ENCODE measurements at regions not wholly inside any gene's neighbourhood (a gene's known extent, or its start where the extent isn't known, plus 50 kb on each side); places are given as distances from the start of the nearest gene placed in this dataset.

DNA sequence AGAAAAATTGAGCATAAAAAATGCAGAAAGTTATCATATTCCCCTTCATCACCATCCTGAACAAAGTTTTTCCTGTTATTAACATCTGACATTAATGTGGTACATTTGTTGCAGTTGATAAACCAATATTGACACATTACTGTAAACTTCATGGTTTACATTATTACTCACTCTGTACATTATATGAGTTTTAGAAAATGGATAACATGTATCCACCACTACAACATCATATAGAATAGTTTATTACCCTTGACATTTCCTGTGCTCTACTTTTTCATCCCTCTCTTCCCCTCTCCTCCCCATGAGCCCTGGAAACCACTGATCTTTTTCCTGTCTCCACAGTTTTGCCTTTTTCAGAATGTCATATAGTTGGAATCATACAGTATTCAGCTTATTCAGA is 618.6 kb upstream of the TMEFF2 start:
- DNase-seq (ENCODE audit: low read depth, low spot score) (no peak), ATAC-seq (no peak), FAIRE-seq (no peak)
- Histone ChIP-seq H3K27me3 (replicated peaks in 1 of 2; ENCODE audit: control insufficient read depth in 2 of 2, insufficient read depth in 2 of 2, low read length in 1 of 2) (no peaks in the 10 kb centered on the region), H3K36me3 (ENCODE audit: control insufficient read depth in 2 of 2, insufficient read depth in 2 of 2, low read length in 1 of 2) (no peaks in the 10 kb centered on the region), H3K9me3 (replicated peaks; ENCODE audit: control insufficient read depth, insufficient read depth, low read length) (no peaks in the 10 kb centered on the region), H3K79me2 (ENCODE audit: control insufficient read depth, insufficient read depth, low read length) (no peaks in the 10 kb centered on the region), H2AFZ (ENCODE audit: control insufficient read depth, low read depth, low read length) (no peak overlapping the region), H3K27ac (ENCODE audit: control insufficient read depth, insufficient read depth) (no peak overlapping the region), H3K4me1 (ENCODE audit: control insufficient read depth, insufficient read depth, low read length) (no peaks in the 10 kb centered on the region), H4K20me1 (ENCODE audit: control insufficient read depth, insufficient read depth) (no peaks in the 10 kb centered on the region), H3K4me2 (ENCODE audit: control insufficient read depth, insufficient read depth) (no peak overlapping the region), H3K9ac (ENCODE audit: control insufficient read depth, insufficient read depth, low read length) (no peak overlapping the region), H3K4me3 (no peak overlapping the region)
- no TSS peak for BruUV-seq (replicated peaks)
- intact Hi-C loops (cut with micrococcal nuclease; ENCODE audit: unreplicated experiment) = no loop called here
- ChIA-PET CTCF (no interaction called here), RAD21 (ENCODE audit: unreplicated experiment) (no interaction called here), POLR2A (no interaction called here), SMC1A (ENCODE audit: uncharacterized antibody, unreplicated experiment) (no interaction called here)
- TF ChIP-seq NBN (IDR thresholded peaks at IDR 0.05) = no peak
- TF ChIP-seq ZNF622 (IDR thresholded peaks at IDR 0.05) = no peak
- no peak for TF ChIP-seq RB1 (IDR thresholded peaks at IDR 0.05; ENCODE audit: borderline replicate concordance)
- no peak for TF ChIP-seq TARDBP (IDR thresholded peaks at IDR 0.05; ENCODE audit: borderline replicate concordance)
- no peak for TF ChIP-seq SP1 (IDR thresholded peaks at IDR 0.05; ENCODE audit: low read depth, low read length)
- TF ChIP-seq ESRRA (IDR thresholded peaks at IDR 0.05; ENCODE audit: low read length) = no peak
- no peak for TF ChIP-seq BRCA1 (IDR thresholded peaks at IDR 0.05; ENCODE audit: low read depth, low read length)
- TF ChIP-seq, protein P1, sequence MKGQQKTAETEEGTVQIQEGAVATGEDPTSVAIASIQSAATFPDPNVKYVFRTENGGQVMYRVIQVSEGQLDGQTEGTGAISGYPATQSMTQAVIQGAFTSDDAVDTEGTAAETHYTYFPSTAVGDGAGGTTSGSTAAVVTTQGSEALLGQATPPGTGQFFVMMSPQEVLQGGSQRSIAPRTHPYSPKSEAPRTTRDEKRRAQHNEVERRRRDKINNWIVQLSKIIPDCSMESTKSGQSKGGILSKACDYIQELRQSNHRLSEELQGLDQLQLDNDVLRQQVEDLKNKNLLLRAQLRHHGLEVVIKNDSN (IDR thresholded peaks at IDR 0.05; ENCODE audit: borderline replicate concordance, extremely low read length, insufficient read depth, low read depth, low read length) = no peak
- no peak for TF ChIP-seq TBL1XR1 (IDR thresholded peaks at IDR 0.05; ENCODE audit: low read depth, low read length)
- no peak for TF ChIP-seq RFX5 (IDR thresholded peaks at IDR 0.05; ENCODE audit: low read depth, low read length)
- no peak for TF ChIP-seq NFIC (IDR thresholded peaks at IDR 0.05; ENCODE audit: low read depth, low read length)
- no peak for TF ChIP-seq SIN3A (IDR thresholded peaks at IDR 0.05; ENCODE audit: low read depth, low read length)
- TF ChIP-seq, protein P2, sequence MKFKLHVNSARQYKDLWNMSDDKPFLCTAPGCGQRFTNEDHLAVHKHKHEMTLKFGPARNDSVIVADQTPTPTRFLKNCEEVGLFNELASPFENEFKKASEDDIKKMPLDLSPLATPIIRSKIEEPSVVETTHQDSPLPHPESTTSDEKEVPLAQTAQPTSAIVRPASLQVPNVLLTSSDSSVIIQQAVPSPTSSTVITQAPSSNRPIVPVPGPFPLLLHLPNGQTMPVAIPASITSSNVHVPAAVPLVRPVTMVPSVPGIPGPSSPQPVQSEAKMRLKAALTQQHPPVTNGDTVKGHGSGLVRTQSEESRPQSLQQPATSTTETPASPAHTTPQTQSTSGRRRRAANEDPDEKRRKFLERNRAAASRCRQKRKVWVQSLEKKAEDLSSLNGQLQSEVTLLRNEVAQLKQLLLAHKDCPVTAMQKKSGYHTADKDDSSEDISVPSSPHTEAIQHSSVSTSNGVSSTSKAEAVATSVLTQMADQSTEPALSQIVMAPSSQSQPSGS (IDR thresholded peaks at IDR 0.05; ENCODE audit: low read length) = no peak
- no peak for TF ChIP-seq CREB1 (IDR thresholded peaks at IDR 0.05; ENCODE audit: low read depth)
- in situ Hi-C loops (cut with MboI) = no loop called here

Measured in GM12878 (cell line).